ENCODE measurements at regions not wholly inside any gene's neighbourhood (a gene's known extent, or its start where the extent isn't known, plus 50 kb on each side); places are given as distances from the start of the nearest gene placed in this dataset.
A peak's percentile ranks its signal among the peaks of the same experiment; 100 is the strongest.

GRCh38 chr14:101198398-101199027 lies 295.0 kb upstream of the RTL1 start:
- DNase-seq (no peak), ATAC-seq (no peak)
- no peak for TF ChIP-seq CTCF (IDR thresholded peaks at IDR 0.05)
- Histone ChIP-seq H3K4me1 (no peaks in the 10 kb centered on the region), H3K9me3 (peaks cover 0 to 10% (median 0%) of the 10 kb centered on the region in 11 donors), H3K4me3 (no peak overlapping the region), H3K36me3 (no peaks in the 10 kb centered on the region), H3K27ac (no peak overlapping the region), H3K27me3 (peaks cover 0 to 24% (median 13%) of the 10 kb centered on the region in 7 donors)
- intact Hi-C loops (cut with DNase I), result no loop called here
- WGBS, 2 donors, result 85 to 87% methylated on average over 16 of the region's 16 CpGs

DNA sequence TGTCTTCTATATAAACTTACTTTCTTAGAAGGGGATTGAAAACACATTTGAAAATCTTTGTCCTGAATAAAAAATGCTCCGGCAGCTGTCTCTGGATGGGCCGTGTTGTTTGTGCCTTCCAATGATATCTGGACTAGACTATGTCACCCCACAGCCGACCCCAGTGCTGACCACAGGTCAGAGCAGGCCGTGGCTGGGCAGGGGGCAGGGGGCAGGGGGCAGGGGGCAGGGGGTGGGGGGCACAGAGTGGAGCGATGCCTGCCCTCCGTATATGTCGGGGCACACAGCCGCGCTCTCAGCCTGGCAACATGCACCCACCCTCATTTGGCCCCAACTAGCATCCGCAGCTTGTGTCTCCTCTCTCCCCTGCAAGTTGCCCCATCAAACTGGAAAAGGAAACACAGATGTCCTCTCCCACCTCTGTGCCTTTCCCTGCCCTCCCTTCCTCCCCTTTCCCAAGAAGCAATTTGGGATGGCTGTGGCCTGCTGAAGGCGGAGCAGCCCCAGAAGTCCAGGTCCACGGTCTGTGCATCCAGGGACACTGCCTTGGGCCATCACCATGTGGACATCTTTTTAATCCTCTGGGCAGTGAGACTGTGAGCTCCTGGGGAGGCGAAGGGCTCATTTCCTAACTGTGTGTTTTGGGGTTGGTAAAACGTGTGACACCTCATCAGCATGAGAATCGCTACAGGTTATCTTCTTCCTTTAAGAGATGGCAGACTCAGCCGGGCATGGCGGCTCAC lies 295.7 kb upstream of the RTL1 start:
- H3K36me3 ChIP-seq, result no peaks in the 10 kb centered on the region
- no peak for DNase-seq
- no peak for ATAC-seq
- no peak for TF ChIP-seq CTCF (IDR thresholded peaks at IDR 0.05)
- peaks cover 0 to 17% (median 0%) of the 10 kb centered on the region in 11 donors for H3K9me3 ChIP-seq
- WGBS, 2 donors, result 81 to 82% methylated on average over 17 of the region's 17 CpGs
- peaks cover 0 to 18% (median 12%) of the 10 kb centered on the region in 7 donors for H3K27me3 ChIP-seq
- no peak overlapping the region for H3K27ac ChIP-seq
- no peaks in the 10 kb centered on the region for H3K4me1 ChIP-seq
- no peak overlapping the region for H3K4me3 ChIP-seq
- intact Hi-C loops (cut with DNase I), result no loop called here

GRCh38 chr14:101200008-101200649 lies 296.6 kb upstream of the RTL1 start:
- intact Hi-C loops (cut with DNase I), result no loop called here
- no peak for DNase-seq
- no peak for TF ChIP-seq CTCF (IDR thresholded peaks at IDR 0.05)

GRCh38 chr14:101200650-101201516 lies 297.4 kb upstream of the RTL1 start:
- Histone ChIP-seq H3K4me1 (no peaks in the 10 kb centered on the region), H3K36me3 (no peaks in the 10 kb centered on the region), H3K27me3 (peaks cover 0 to 9% (median 0%) of the 10 kb centered on the region in 7 donors), H3K9me3 (peaks cover 0 to 34% (median 5%) of the 10 kb centered on the region in 11 donors), H3K27ac (no peak overlapping the region), H3K4me3 (no peak overlapping the region)
- intact Hi-C loops (cut with DNase I), result no loop called here
- TF ChIP-seq CTCF (IDR thresholded peaks at IDR 0.05), result no peak
- peak in 1 of 8 donors; percentile 29 for ATAC-seq
- WGBS, 2 donors, result 89 to 90% methylated on average over 12 of the region's 12 CpGs
- no peak for DNase-seq

More at GRCh38 chr14:101200008-101200649, 296.6 kb upstream of the RTL1 start:
- peaks cover 0 to 9% (median 4%) of the 10 kb centered on the region in 7 donors for H3K27me3 ChIP-seq
- no peak overlapping the region for H3K27ac ChIP-seq
- H3K36me3 ChIP-seq, result no peaks in the 10 kb centered on the region
- no peak for ATAC-seq
- WGBS, 2 donors, result 85 to 89% methylated on average over 13 of the region's 13 CpGs
- no peaks in the 10 kb centered on the region for H3K4me1 ChIP-seq
- no peak overlapping the region for H3K4me3 ChIP-seq
- peaks cover 0 to 27% (median 3%) of the 10 kb centered on the region in 11 donors for H3K9me3 ChIP-seq
